AG04449 (cell line): ENCODE measurements at regions not wholly inside any gene's neighbourhood (a gene's known extent, or its start where the extent isn't known, plus 50 kb on each side); places are given as distances from the start of the nearest gene placed in this dataset.

Experiments
- CTCF ChIA-PET: fragments of 350-600 bp; formaldehyde crosslinking; extraction: SDS; loops from one replicate; lab custom pipeline; 2021; ENCODE audit warnings: antibody characterized with exemption; lab: Yijun Ruan, JAX
- POLR2A ChIA-PET: fragments of 400-600, 350-600 bp; formaldehyde crosslinking; extraction: SDS; loops from one replicate; lab custom pipeline; 2020; ENCODE audit warnings: antibody characterized with exemption, inconsistent platforms; lab: Yijun Ruan, JAX
- DNase-seq: peaks from one replicate; pipeline ENCODE4 v3.0.0-alpha.2; 2010; ENCODE audit warnings: low read depth, low spot score
- H3K4me3 ChIP-seq: 2 replicates; pipeline ENCODE4 v1.5.1; 2011; ENCODE audit warnings: low read depth, mild to moderate bottlenecking, control low read depth, low read length
- TF ChIP-seq, protein P1 (sequence below): IDR thresholded peaks from one replicate; pipeline ENCODE4 v1.5.1; 2011; ENCODE audit warnings: mild to moderate bottlenecking, moderate library complexity, low read length, control low read depth, inconsistent platforms; ENCODE audit not compliant: insufficient read depth; ENCODE audit errors: missing control alignments

DNA sequence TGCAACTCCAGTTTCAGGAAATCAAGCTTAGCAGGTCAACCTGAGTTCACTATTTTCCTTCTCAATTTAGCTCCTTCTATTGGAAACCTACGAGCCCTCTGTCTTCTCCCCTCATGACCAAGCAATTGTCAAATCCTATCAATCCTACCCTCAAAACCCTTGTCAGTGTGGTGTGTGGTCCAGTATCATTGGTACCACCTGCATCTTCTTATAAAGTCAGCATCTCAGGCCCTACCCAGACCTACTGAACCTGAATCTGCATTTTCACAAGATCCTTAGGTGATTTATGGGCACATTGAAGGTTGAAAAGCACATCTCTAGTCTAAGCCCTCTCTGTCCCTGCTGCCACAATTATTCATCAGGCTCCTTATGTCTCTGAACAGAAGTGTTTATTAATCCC is 77.6 kb upstream of the NR4A3 start:
- no peak for DNase-seq
- POLR2A ChIA-PET = no interaction called here
- no peak overlapping the region for H3K4me3 ChIP-seq
- TF ChIP-seq, protein P1, sequence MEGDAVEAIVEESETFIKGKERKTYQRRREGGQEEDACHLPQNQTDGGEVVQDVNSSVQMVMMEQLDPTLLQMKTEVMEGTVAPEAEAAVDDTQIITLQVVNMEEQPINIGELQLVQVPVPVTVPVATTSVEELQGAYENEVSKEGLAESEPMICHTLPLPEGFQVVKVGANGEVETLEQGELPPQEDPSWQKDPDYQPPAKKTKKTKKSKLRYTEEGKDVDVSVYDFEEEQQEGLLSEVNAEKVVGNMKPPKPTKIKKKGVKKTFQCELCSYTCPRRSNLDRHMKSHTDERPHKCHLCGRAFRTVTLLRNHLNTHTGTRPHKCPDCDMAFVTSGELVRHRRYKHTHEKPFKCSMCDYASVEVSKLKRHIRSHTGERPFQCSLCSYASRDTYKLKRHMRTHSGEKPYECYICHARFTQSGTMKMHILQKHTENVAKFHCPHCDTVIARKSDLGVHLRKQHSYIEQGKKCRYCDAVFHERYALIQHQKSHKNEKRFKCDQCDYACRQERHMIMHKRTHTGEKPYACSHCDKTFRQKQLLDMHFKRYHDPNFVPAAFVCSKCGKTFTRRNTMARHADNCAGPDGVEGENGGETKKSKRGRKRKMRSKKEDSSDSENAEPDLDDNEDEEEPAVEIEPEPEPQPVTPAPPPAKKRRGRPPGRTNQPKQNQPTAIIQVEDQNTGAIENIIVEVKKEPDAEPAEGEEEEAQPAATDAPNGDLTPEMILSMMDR = no peak
- CTCF ChIA-PET = no interaction called here

DNA sequence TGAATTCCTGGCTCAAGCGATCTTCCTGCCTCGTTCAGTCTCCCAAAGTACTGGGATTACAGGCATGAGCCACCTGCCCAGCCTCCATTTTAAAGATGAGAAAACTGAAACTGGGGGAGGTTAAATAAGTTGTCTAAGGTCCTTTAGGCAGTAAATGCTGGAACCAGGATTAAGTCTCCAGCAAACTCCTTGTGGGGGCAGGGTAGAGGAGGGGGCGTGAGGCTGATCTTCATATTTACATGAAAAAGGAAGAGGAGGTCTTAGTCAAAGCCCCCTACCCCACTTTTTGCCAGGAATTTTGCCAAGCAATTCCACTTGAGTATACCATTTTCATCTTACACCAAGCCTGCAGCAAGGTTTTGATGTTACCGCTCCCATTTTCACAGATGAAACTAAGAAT is 76.6 kb upstream of the NR4A3 start:
- TF ChIP-seq, protein P1 = no peak
- ChIA-PET CTCF (no interaction called here), POLR2A (no interaction called here)
- no peak overlapping the region for H3K4me3 ChIP-seq
- DNase-seq = no peak

DNA sequence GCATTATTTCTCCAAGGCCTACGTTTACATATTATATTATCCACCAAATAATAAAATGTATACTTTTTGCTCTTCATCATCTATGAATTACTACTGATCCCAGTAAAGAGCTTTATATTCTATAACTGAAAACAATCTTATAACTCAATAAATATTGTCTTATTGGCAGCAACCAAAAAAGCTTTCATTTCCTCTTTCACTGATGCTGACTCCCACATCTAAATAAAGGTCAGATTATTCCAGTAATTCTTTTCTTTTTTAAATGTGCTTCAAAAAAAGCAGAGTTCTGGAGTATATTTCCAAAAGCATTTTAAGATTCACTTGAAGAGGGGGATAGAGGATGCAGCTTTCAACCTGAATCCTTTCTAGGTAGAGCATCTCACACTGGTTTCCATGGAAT is 75.3 kb upstream of the NR4A3 start:
- TF ChIP-seq, protein P1 = no peak

DNA sequence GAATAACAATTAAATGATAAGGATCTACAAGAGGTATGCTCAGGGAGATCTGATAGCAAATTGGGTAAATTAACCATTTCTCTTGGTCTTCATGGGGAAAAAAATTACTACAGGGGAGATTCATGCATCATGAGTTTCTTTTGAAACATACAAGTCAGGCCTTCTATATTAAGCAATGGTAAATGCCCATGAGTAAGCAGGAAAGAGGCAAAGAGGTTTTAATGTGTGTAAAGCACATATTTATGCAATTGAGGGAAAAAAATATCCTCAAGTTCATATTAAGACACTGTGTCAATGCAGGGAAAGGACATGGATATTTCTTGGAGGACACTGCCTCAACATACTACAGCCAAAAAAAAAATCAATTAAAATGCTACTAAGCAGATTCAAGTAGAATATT is 73.4 kb upstream of the NR4A3 start:
- TF ChIP-seq, protein P1 = no peak
- no peak for DNase-seq
- CTCF ChIA-PET = no interaction called here
- POLR2A ChIA-PET = no interaction called here
- no peak overlapping the region for H3K4me3 ChIP-seq

More for the DNA sequence above, 75.3 kb upstream of the NR4A3 start:
- CTCF ChIA-PET = no interaction called here
- POLR2A ChIA-PET = no interaction called here
- H3K4me3 ChIP-seq = no peak overlapping the region
- DNase-seq = no peak

DNA sequence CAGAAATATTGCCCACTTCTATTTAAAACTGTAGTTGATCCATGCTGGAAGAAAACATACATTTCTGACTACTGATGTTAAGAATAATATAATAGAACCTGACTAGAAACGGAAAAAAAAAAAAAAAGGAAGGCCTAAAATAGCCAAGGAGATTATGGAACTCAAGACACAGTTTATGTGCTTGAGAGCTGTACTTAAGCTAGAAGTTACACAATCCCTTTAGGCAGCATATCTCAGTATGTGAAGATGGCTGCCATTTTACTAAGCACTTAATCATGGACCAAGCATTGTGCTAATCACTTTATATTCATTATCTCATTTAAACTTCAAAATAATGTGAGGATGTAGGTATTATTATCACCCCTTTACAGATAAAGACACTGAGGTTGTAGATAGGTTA is 73.0 kb upstream of the NR4A3 start:
- no peak overlapping the region for H3K4me3 ChIP-seq
- CTCF ChIA-PET = no interaction called here
- TF ChIP-seq, protein P1 = no peak
- DNase-seq = no peak
- POLR2A ChIA-PET = no interaction called here

DNA sequence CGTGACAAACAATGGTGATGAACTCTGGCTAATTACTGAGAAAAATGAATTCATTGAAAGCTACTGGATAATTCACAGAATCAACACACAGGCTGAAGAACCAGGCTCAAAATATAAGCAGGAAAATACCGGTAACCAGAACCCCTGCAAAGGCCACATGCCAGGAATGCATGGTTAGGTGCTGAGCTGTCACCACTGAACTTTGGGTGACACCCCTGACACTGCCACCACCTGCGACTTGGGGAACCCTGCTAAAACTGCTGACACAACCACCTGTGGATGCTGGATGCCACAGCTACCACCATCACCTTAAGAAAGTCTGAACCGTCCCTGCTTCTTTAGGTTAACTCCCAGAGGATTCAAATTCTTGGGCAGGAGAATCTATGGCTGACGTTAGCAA is 72.0 kb upstream of the NR4A3 start:
- ChIA-PET CTCF (no interaction called here), POLR2A (no interaction called here)
- no peak for DNase-seq
- no peak overlapping the region for H3K4me3 ChIP-seq
- TF ChIP-seq, protein P1 = no peak
